BLaER1 treated with 17β-estradiol and CSF1 and Interleukin-3, amounts not matched to agents 10 nM and 100 nM (cell line): ENCODE measurements at regions not wholly inside any gene's neighbourhood (a gene's known extent, or its start where the extent isn't known, plus 50 kb on each side); places are given as distances from the start of the nearest gene placed in this dataset.

Experiments
- H3K27ac ChIP-seq, 11 experiments: shearing (Covaris generic); formaldehyde crosslinking; 2 replicates each; pipeline ENCODE4 v1.8.1; 2022
- H3K27me3 ChIP-seq, 11 experiments: shearing (Covaris generic); formaldehyde crosslinking; 2 replicates each; pipeline ENCODE4 v1.8.1; 2022
- H3K36me3 ChIP-seq, 11 experiments: shearing (Covaris generic); formaldehyde crosslinking; 2 replicates each; pipeline ENCODE4 v1.8.1; 2022
- H3K4me1 ChIP-seq, 10 experiments: shearing (Covaris generic); formaldehyde crosslinking; 2 replicates each; pipeline ENCODE4 v1.8.1; 2022
- H3K4me2 ChIP-seq, 11 experiments: shearing (Covaris generic); formaldehyde crosslinking; 2 replicates each; pipeline ENCODE4 v1.8.1; 2022
- H3K4me3 ChIP-seq, 10 experiments: shearing (Covaris generic); formaldehyde crosslinking; 2 replicates each; pipeline ENCODE4 v1.8.1; 2022
- H3K9ac ChIP-seq, 11 experiments: shearing (Covaris generic); formaldehyde crosslinking; 2 replicates each; pipeline ENCODE4 v1.8.1; 2022
- H3K9me3 ChIP-seq, 11 experiments: shearing (Covaris generic); formaldehyde crosslinking; replicated peaks in 1 of 11; 2 replicates each; pipeline ENCODE4 v1.8.1; 2022
- H4K20me1 ChIP-seq, 11 experiments: shearing (Covaris generic); formaldehyde crosslinking; 2 replicates each; pipeline ENCODE4 v1.8.1; 2022
- Cebpa-rat ChIP-seq, 11 experiments: shearing (Covaris generic); IDR thresholded peaks; 2 replicates each; pipeline ENCODE4 v1.8.1; 2022

DNA sequence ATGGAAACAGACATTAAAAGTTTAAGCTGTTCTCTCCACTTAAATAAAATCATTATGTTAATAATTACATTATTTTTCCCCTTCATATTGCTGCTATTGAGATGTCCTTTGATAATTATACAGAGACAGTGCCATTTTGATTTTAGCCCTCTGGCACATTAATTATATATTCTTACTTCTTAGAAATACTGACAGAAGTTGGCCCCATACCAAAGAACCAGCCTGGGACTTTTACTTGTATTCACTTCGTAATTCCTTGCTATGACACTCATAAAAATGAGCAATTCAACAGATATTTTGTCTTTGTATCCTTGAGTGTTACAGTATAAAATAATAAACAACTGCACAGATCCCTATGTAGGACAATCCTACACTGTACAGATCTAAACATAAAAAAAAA lies 743.7 kb downstream of the TBC1D32 start:
- no peak overlapping the region for H3K4me2 ChIP-seq
- H3K36me3 ChIP-seq: no peaks in the 10 kb centered on the region
- no peak for TF ChIP-seq Cebpa-rat (IDR thresholded peaks at IDR 0.05)

DNA sequence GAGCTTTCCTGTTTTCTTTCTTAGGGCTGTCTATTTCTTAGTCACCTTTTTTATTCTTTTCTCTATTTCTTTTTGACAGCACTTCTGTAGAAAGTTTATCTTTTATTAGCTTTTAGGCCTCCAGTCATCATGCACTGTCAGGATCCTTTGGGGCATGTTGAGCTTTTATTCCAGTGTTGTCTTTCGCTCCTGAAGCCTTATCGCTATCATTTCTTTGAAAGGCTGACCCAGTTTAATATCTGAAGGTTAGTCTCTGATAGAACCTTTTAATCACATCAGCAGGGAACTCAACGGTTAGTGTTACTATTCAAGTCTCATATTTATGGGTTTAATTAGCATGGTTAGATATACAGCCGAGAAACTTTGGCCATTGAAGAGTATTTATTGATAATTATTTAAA lies 745.9 kb downstream of the TBC1D32 start:
- H3K9ac ChIP-seq: no peak overlapping the region
- no peak for TF ChIP-seq Cebpa-rat (IDR thresholded peaks at IDR 0.05)
- H4K20me1 ChIP-seq: no peaks in the 10 kb centered on the region
- H3K4me3 ChIP-seq: no peak overlapping the region
- H3K27me3 ChIP-seq: no peaks in the 10 kb centered on the region
- peaks cover 0 to 9% (median 0%) of the 10 kb centered on the region in 11 experiments; a peak in 1 of 22 replicates for H3K9me3 ChIP-seq
- no peak overlapping the region for H3K27ac ChIP-seq
- no peaks in the 10 kb centered on the region for H3K36me3 ChIP-seq
- H3K4me1 ChIP-seq: no peaks in the 10 kb centered on the region
- H3K4me2 ChIP-seq: no peak overlapping the region

More for the DNA sequence above, 743.7 kb downstream of the TBC1D32 start:
- no peaks in the 10 kb centered on the region for H3K4me1 ChIP-seq
- H4K20me1 ChIP-seq: no peaks in the 10 kb centered on the region
- no peaks in the 10 kb centered on the region for H3K27me3 ChIP-seq
- H3K9ac ChIP-seq: no peak overlapping the region
- H3K4me3 ChIP-seq: no peak overlapping the region
- H3K27ac ChIP-seq: no peak overlapping the region
- H3K9me3 ChIP-seq: no peaks in the 10 kb centered on the region

DNA sequence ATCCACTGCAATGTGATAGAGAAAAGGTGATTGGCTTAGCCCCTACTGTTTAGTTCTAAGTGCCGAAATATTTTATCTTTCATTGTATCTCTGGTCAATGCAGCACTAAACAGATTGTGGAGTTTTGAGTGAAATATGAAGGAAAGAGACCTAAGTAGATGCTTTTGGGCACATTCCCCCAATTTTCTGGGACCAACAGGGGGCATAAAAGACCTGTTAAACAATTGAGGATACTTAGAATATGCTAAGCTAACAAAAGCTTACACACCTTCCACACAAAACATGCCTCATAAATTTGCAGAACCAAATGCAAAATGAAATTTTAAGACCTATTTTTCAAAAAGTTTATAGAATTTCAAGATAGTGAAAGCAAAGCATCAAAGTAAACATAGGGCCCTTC lies 746.9 kb downstream of the TBC1D32 start:
- TF ChIP-seq Cebpa-rat (IDR thresholded peaks at IDR 0.05): no peak
- Histone ChIP-seq H3K27me3 (no peaks in the 10 kb centered on the region), H3K9me3 (peaks cover 0 to 9% (median 0%) of the 10 kb centered on the region in 11 experiments; a peak in 2 of 22 replicates), H3K36me3 (no peaks in the 10 kb centered on the region), H3K27ac (no peak overlapping the region), H4K20me1 (no peaks in the 10 kb centered on the region), H3K4me2 (no peak overlapping the region), H3K4me1 (no peaks in the 10 kb centered on the region), H3K4me3 (no peak overlapping the region), H3K9ac (no peak overlapping the region)

DNA sequence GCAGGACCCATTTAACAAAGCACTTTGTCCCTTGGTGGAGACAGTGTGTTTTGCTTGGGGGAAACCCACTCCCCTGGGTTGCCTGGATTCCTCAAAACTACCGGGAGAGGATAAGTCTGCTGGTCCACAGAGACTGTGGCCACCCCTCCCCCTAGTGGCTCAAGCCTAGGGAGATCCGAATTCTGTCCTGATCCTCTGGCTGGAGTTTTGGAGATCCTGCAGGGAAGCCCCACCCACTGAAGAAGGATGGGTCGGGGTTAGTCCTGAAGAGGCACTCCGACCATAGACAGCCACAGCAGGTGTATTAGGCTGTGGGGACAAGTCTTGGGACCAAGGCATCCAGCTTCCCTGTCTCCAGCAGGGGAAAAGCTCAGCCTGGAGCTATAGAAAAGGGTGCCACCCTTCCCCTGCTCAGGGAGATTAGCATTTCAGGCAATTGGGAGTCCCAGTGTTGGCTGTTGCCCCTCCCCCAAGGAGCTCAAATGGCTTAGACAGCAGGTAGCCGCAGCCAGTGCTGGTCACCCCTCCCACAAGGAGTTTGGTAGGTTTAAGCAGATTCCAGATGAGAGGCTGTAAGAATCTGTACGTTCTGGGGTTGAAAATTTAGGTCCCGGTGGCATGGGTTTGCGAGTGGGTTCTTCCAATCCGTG lies 750.0 kb downstream of the TBC1D32 start:
- Histone ChIP-seq H3K9me3 (peaks cover 0 to 9% (median 0%) of the 10 kb centered on the region in 11 experiments; a peak in 2 of 22 replicates), H3K4me3 (no peak overlapping the region), H3K27me3 (no peaks in the 10 kb centered on the region), H3K9ac (no peak overlapping the region), H4K20me1 (no peaks in the 10 kb centered on the region), H3K4me1 (no peaks in the 10 kb centered on the region), H3K27ac (no peak overlapping the region), H3K4me2 (no peak overlapping the region), H3K36me3 (no peaks in the 10 kb centered on the region)
- TF ChIP-seq Cebpa-rat (IDR thresholded peaks at IDR 0.05): no peak

DNA sequence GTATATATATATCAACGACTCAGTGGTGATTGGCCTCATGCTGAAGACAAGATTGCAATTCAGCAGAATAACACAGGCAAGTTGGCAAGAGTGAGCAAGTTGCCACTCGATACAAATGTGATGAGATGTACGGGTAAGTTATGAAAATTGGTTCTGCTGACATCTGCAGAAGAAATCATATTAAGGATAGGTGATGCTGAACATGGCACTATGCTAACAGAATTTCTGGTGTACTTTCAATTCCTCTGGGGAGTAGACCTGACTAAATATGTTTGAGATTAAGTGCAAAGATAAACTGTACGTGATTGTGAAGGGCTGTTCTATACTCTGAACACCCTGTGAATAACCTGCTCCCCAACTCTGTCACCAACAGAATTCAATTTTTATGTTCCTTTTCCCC lies 758.2 kb downstream of the TBC1D32 start:
- no peak overlapping the region for H3K27ac ChIP-seq
- no peak overlapping the region for H3K4me2 ChIP-seq
- no peak overlapping the region for H3K9ac ChIP-seq
- TF ChIP-seq Cebpa-rat (IDR thresholded peaks at IDR 0.05): no peak
- no peaks in the 10 kb centered on the region for H4K20me1 ChIP-seq
- H3K36me3 ChIP-seq: no peaks in the 10 kb centered on the region
- H3K9me3 ChIP-seq: no peaks in the 10 kb centered on the region
- H3K4me1 ChIP-seq: no peaks in the 10 kb centered on the region
- H3K4me3 ChIP-seq: no peak overlapping the region
- no peaks in the 10 kb centered on the region for H3K27me3 ChIP-seq

DNA sequence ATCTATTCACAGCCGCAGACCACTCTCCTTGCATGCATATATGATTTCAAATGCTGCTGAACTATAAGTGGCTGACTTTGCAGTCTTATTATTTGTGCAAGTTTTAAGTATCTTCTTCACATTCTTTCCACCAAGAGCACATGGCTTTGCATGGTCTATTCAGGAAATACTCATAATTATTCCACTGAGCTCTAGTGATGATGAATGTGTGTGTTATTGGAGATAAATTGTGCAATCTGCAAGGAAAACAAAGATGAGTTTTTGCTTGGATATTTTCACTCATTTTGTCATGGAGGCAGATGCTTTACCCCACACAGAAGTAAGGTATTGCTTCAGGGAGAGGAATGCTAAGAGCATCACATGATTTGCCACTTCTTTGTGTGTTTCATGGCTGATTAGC lies 764.6 kb downstream of the TBC1D32 start:
- Histone ChIP-seq H3K36me3 (no peaks in the 10 kb centered on the region), H3K4me1 (no peaks in the 10 kb centered on the region), H3K4me2 (no peak overlapping the region), H3K27me3 (no peaks in the 10 kb centered on the region), H3K9ac (no peak overlapping the region), H4K20me1 (no peaks in the 10 kb centered on the region), H3K9me3 (peaks cover 0 to 2% (median 0%) of the 10 kb centered on the region in 11 experiments; a peak in 1 of 22 replicates), H3K27ac (no peak overlapping the region), H3K4me3 (no peak overlapping the region)
- TF ChIP-seq Cebpa-rat (IDR thresholded peaks at IDR 0.05): no peak

DNA sequence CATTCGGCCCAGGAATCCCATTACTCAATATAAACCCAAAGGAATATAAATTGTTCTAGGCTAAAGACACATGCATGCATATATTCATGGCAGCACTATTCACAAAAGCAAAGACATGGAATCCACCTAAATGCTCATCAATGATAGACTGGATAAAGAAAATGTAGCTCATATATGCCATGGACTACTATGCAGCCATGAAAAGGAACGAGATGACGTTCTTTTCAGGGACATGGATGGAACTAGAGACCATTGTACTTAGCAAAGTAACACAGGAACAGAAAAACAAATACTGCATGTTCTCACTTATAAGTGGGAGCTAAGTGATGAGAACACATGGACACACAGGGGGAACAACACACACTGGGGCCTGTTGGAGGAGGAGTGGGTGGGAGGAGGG lies 769.5 kb downstream of the TBC1D32 start:
- Histone ChIP-seq H3K9ac (no peak overlapping the region), H3K4me2 (no peak overlapping the region), H3K9me3 (peaks cover 0 to 4% (median 0%) of the 10 kb centered on the region in 11 experiments; a peak in 1 of 22 replicates), H4K20me1 (no peaks in the 10 kb centered on the region), H3K4me3 (no peak overlapping the region), H3K27me3 (no peaks in the 10 kb centered on the region), H3K4me1 (no peaks in the 10 kb centered on the region), H3K36me3 (no peaks in the 10 kb centered on the region), H3K27ac (no peak overlapping the region)
- TF ChIP-seq Cebpa-rat (IDR thresholded peaks at IDR 0.05): no peak

DNA sequence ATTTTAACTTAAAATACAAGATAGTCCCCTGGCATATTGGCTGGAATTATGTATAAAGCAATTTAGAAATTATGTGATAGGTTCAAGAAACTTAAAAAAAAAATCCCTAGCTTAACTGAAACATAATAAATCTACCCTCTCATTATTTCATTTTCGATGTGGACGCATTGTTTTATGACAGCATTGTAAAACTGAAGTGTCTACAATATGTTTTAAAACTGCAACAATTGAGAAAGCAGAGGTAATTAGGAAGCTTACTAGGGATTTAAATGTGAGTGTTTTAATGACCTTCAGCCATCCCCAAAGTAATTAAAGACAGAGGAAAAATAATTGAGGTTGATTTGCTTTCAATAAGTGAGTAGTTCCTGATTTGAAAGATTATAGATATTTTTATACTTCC lies 776.0 kb downstream of the TBC1D32 start:
- Histone ChIP-seq H3K27ac (no peak overlapping the region), H3K36me3 (no peaks in the 10 kb centered on the region)
- TF ChIP-seq Cebpa-rat (IDR thresholded peaks at IDR 0.05): no peak

DNA sequence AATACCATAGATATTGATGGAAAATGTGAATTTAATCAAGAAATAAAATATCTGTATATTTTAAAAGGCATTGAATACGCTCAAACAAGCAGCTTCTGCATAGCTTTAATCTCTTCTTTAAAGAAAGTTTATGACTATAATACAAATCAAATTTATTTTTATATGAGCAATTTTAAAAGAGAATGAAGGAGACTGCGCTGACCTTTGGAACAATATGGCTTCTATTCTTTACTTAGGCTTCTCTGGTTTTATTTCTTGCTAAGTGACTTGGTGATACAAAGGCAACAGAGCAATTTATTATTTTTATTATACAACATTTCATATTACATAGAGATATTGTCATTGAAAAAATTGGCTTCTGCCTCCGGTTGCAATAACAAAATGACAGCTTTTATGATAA lies 776.7 kb downstream of the TBC1D32 start:
- Histone ChIP-seq H3K27ac (no peak overlapping the region), H3K9me3 (no peaks in the 10 kb centered on the region), H3K9ac (no peak overlapping the region), H3K27me3 (no peaks in the 10 kb centered on the region), H4K20me1 (no peaks in the 10 kb centered on the region), H3K4me3 (no peak overlapping the region), H3K36me3 (no peaks in the 10 kb centered on the region), H3K4me2 (no peak overlapping the region), H3K4me1 (no peaks in the 10 kb centered on the region)
- TF ChIP-seq Cebpa-rat (IDR thresholded peaks at IDR 0.05): no peak

More for the DNA sequence above, 776.0 kb downstream of the TBC1D32 start:
- no peaks in the 10 kb centered on the region for H3K4me1 ChIP-seq
- no peaks in the 10 kb centered on the region for H3K9me3 ChIP-seq
- no peak overlapping the region for H3K4me2 ChIP-seq
- no peaks in the 10 kb centered on the region for H3K27me3 ChIP-seq
- H3K4me3 ChIP-seq: no peak overlapping the region
- H4K20me1 ChIP-seq: no peaks in the 10 kb centered on the region
- no peak overlapping the region for H3K9ac ChIP-seq

DNA sequence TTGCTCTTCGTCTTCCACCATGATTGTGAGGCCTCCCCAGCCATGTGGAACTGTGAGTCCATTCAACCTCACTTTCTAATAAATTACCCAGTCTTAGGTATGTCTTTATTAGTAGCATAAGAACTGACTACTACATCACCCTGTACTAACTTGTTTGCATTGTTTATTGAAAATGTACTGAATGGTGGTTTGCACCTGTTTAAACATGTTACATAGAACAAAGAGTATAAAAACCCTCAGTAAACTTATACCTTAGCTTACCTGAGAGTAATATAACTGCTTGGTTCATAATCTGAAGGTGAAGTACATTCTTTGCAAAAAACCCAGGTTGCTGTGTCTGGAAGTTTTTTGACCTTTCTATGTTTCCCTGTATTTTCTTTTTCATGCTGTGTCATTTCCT lies 777.8 kb downstream of the TBC1D32 start:
- Histone ChIP-seq H3K4me1 (no peaks in the 10 kb centered on the region), H3K27ac (no peak overlapping the region), H3K9ac (no peak overlapping the region), H3K36me3 (no peaks in the 10 kb centered on the region), H3K4me2 (no peak overlapping the region), H3K4me3 (no peak overlapping the region), H3K27me3 (no peaks in the 10 kb centered on the region), H4K20me1 (no peaks in the 10 kb centered on the region), H3K9me3 (no peaks in the 10 kb centered on the region)
- TF ChIP-seq Cebpa-rat (IDR thresholded peaks at IDR 0.05): no peak
